HG02870 (cell line): ENCODE measurements at regions not wholly inside any gene's neighbourhood (a gene's known extent, or its start where the extent isn't known, plus 50 kb on each side); places are given as distances from the start of the nearest gene placed in this dataset.

Experiments
- ATAC-seq: cut with Tn5 transposase; IDR thresholded peaks from one replicate; pipeline ENCODE4 v1.9.1; 2021; ENCODE audit warnings: mild to moderate bottlenecking, moderate library complexity; ENCODE audit not compliant: unreplicated experiment

DNA sequence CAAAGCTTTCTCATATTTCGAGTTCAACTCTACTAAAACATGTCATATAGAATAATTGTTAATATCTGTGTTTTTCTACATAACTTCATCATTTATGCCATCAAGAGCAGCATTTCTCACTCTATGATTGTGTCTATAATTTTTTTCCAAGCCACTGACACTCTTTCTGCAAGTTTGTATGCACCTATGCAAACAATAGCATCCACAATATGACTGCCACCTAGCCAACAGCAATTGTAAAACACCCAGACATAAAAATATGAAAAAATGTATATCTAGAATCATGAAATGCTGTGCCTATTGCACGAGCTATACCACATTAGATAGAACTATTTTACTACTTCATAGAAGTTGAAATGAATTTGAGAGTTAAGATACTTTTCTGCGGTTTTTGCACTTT lies 286.5 kb upstream of the MARCKS start:
- ATAC-seq: no peak

DNA sequence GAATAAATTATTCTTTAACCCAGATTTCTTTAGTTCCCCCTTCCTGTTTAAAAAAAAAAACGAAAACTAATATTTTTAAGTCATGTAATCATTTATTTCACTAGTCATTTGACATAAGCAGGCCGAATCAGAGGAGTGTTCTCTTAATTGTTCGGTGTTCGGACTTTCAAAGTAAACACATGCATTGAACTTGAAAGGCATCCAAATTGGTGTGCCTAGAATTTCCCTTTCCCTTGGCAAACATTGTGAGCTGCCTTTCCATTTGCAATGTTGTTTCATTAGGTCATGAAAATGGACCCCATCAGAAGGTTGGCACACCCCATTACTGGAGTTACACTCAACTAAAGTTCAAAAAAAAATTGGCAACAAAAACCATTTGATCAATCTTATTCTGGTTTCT lies 283.0 kb upstream of the MARCKS start:
- no peak for ATAC-seq

DNA sequence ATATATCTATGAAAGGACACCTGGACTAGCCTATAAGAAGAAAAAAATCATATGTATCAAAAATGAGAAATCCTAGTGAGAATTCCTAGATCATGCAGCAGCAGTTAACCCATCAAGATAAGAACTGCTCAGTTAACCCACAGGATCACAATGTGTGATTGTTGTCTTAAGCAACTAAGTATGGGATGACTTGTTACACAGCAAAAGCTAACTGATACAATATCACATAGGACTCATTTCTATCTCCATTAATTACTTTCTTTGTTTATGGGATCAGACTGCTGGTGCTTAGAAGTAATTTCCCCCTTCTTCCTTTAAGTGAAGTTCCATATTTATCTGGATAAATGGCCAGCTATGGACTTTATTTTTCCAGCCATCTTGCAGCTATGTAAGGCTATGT lies 280.8 kb upstream of the MARCKS start:
- ATAC-seq: no peak

DNA sequence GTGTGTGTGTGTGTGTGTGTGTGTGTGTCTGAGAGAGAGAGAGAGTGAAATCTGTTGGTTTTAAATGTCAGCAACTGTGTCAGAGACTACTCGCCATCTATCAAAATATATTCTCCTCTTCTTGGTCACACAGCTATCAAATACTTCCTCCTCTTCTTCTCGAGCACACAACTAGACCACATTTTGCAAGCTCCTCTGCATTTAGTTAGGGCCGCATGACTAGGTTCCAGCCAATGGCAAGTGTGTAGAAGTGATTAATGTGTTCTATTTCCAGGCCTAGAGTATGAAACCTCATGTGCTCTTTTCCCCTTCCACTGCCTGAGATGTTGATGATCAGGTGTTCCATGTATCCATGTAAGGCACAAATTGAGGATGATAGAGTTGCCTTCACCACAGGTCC lies 278.5 kb upstream of the MARCKS start:
- ATAC-seq: no peak

DNA sequence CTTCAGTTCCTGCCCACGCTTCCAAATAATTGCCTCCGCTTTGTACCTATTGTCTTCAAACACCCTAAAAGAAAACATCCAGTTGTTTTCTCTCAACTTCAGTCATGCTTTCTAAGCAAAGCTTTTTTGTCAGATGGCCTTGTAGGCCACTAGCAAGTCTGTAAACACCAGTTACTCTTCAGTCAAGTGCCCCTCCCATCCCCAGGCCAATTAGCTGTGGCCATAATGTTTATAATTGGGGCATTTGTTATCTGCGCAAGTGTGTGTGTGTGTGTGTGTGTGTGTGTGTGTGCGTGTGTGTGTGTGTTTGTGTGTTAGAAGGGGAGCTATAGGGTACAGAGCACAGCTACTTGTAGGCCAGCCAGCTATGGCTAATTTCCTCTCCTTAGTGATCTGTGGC lies 272.4 kb upstream of the MARCKS start:
- no peak for ATAC-seq

DNA sequence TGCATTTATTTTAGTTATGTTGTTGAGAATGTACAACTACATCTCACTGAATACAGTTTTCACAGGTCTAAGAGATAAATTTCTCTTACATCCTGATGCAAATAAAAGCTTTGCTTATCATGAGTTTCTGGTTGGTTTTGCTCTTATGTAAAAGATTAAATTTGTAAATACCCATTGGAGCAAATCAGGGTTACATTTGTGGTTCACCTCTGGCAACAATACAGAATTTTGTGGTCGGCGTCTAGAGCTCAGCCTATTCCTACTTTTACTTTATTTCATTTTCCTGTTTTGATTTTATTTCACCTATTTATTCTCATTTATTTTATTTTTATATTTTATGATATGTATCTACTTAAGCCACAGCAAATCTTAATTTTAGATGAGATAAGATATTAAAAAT lies 271.9 kb upstream of the MARCKS start:
- ATAC-seq: no peak

DNA sequence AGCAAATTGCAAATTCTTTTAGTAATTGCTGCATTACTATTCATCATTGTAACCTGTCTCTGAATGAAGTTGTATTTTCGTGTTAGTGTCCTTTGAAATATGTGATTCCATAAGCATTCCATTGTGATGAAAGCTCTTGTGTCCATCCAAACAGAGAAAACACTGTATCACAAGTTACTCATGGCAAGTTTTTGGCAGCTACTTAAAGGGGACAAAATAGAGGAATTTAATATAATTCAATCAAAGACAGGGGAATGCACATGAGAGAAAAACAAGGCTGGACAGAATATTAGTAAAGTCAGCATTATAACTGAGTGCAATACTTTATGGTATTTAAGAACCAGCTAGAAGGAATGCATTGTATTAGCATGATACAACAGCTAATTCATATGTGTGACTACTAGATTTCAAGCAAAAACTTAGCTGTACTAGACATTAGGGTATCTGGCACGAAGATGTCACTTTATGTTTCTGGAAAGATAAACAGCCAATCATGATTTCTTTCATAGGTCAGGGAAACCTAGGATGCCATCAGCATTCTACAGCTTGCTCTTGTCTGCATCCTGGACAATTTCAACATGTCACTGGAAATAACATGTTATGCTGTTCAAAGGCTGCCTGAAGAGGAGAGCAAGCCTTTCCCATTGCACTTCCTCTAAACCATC lies 270.6 kb upstream of the MARCKS start:
- no peak for ATAC-seq

DNA sequence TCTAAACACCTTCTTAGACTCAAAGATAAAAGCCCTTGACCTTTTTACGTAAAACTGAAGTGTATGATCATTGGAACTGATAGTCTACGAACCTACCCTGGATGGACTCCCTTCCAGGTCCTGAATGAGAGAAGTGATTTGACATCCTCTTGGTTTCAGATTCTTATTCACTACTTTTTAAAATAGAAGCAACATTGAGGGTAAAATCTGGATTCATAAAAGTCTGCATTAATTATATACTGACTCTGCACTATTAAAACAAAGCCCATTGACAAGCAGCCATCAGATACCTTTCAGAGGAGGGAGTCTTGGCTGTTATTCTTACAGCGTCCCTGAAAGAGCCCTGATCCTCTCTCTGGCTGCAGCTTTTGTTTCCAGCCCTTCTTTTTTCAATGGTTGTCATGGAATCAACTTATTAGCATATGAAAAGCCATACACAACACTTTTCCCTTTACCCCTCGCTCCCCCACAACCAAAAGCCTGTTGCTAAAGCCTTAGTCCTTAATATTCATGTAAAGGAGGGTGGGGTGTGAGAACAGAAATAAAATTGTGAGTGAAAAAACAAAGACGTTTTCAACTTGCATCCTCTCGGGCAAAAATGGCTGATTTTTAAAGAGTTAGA lies 270.0 kb upstream of the MARCKS start:
- no peak for ATAC-seq

DNA sequence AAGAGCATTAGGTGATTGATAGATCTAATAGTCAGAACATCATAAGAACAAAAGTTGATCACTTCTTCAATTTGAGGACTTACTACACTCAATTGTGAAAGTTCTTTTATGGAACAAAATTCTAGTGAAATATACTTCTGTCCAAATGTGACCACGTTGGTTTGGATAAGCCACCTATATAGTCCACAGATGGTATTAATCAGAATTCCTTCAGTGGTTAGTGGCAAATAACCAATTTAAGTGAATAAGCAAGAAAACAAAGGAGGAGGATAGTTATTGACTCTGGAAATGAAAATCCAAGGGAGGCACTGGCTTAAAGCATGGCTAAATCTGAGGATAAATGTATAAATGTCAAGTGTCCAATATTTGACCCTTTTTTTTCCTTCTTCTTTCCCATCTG lies 268.5 kb upstream of the MARCKS start:
- no peak for ATAC-seq

DNA sequence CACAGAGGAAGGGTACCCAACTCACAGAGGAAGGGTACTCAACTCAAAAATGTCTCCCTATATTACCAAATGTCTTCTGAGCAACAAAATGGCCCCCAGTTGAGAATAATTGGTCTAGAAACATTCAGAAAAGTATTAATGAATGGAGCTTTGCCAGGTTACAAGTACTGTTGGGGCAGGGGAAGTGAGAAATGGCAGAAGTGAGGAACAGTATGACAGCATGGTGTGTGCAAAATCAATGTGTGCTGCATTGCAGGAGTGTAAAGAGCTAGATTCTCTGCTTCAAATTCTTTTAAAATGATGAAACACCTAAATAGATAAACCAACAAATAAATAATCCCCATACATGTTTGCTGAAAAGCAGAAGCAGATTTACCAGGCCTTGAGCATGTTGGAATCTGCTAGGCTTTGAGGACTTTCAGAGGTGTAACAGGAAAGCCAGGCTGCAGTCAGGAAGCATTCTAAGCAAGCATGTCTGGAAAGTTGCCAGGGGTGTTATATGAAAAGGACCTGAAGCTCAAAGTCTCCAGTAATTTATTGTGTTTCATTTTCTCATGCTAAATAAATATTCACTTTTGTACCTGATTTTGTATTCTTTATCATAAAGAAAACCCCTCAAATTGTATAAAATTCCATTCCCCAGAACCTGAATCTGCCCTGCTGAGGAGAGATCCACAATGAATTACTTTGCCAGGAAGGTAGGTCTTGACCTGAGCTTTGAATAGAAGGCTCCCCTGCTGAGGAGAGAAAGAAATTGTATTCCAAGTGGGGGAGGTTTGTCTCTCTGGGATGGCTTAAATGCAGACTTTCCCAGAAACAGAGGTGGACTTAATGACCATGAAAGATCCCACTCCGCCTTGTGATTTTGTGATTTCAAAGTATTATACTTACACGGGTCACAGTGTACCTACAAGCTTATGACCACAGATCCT lies 265.0 kb upstream of the MARCKS start:
- peak; percentile 48 for ATAC-seq

DNA sequence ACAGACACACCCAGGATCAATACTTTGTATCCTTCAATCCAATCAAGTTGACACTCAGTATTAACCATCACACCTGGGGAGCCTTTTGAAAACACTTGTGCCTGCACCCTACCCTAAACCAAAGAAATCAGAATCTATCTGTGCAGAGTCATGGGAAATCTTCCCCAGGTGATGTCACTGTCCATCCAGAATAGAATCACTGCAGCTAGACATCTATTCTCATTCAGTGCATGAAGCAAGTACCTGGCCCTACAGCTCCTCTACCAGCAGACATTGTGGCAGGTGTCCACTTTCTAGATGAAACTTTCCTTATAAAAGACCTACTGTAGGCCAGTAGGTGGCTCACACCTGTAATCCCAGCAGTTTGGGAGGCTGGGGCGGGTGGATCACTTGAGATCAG lies 262.4 kb upstream of the MARCKS start:
- no peak for ATAC-seq

DNA sequence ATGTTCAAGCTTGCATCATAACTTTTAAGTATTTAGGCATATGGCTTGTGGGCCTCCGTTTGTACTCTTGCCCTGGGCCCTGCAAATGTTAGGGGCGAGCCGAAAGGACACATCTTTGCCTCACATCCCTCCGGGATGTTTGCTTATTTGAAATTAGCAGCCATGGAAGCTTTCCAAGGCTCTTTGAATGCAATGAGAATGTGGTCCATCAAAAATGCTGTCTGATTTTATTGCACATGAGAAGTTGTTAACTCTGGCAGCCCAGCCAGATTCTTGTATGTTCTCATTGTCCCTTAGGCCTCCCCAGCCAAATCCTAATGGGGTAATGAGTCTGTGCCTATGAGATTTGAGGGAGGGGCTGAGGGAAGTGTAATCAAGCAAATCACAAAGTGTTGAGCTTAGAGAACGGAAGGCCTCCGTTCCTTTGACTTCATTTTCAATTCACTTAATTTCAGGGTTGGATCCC lies 261.2 kb upstream of the MARCKS start:
- ATAC-seq: no peak

DNA sequence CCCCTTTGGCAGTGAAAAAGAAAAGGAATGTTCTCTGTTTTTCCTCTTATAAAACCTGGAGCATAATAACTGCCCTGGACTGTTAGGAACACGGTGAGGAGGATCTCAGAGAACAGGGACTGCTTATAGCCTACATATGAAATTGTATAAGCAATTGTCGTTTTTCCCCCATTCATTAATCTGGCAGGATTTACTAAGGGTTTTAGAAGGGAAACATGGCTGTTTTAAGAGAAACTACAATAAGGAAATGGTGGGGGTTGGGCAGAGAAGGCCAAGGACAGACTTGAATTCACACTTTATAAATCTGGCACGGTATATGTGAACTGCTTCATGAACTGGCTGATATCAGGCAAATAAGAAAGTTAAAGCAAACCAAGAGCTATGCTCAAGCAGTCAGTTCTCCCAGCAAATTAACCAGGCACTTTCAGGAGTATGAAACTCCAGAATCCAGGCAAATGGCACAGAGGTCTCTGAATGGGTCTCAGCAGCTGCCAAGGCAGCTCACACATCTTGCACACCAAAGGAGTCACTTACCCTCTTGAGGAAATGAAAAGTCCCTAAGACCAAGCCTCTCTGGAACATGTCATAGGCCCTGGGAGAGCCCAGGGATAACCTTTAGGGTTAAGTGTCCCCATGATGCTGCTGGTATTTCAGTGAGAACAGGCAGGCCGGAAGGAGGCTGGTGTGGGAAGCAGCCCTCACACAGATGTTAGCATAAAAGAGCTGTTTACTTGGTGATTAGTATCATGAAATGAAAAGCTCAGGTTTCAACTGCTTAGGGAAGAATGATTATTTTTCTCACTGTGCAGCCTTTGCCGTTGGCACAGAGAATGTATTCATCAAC lies 260.5 kb upstream of the MARCKS start:
- peak; percentile 25 for ATAC-seq

DNA sequence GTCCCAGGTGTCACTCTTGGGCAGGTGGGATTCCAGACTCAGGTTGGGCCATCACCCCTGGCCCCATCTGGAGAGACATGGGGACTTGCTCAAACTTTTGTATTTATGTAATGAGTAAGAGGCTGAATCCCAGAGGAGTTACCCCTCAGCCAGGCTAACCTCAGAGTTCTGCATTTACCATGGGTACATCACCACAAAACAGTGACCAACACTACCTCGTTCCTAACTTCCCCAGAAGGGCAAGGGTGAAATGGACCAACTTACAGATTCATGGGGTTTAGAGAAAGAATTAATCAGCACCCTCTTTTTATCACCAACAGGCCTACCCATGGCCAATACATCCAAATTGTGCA lies 259.9 kb upstream of the MARCKS start:
- ATAC-seq: peak; percentile 36

DNA sequence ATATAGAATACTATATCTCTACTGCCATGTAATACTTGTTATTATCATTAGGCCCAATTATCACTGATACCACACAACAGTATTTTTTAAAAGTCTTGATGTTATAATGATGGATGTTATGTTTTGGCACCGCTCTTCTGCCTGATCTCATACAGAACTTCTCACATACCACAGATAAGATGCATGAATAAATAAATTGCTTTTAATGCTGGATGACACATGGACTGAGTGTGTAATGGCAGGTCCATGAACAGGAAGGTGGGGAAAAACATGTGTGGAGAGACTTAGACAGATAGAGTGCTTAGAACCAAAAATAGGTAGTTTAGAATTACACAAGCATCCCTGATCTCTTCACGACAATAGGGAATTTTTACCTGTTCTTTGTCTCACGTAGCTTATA lies 258.4 kb upstream of the MARCKS start:
- ATAC-seq: no peak

DNA sequence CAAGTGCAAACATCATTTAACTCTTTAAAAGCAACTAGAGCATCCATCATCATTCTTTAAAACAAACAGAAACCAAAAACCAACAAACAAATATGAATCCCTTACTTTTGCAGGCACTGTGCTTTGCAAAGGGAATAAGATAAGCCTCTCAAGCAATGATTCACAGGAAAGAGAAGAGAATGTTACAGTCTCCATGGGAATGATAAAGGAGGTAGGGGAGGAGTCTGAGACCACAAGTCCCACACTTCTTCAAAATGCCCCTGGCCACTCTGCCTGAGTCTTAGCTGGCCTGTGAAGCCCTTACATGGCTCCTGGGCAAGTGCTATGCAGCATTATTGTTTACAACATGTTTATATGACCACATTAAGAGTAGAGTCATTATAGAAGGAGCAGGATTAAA lies 257.7 kb upstream of the MARCKS start:
- ATAC-seq: no peak

DNA sequence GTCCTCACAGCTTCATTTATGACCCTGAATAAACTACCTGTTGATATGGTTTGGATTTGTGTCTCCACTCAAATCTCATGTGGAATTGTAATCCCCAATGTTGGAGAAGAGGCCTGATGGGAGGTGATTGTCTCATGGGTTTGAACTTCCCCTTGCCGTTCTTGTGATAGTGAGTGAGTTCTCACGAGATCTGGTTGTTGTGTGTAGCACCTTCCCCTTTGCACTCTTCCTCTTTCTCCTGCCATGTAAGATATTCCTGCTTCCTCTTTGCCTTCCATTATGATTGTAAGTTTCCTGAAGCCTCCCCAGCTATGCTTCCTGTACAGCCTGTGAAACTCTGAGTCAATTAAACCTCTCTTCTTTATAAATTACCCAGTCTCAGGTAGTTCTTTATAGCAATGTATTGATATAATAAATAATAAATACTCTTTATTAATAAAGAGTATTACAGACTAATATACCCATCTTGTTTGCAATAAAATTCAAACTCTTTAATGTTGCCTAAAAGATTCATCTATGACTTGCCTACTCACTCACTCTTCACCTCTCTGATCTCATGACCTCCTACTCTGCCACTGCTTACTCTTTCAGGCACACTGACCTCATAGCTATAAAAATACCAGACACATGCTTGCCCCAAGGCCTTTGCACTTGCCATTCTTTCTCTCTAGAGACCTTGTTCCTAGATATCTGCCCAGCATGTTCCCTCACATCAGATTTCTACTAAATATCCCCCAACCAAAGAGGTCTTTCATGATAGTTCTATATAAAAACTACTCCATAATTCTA lies 256.4 kb upstream of the MARCKS start:
- no peak for ATAC-seq

DNA sequence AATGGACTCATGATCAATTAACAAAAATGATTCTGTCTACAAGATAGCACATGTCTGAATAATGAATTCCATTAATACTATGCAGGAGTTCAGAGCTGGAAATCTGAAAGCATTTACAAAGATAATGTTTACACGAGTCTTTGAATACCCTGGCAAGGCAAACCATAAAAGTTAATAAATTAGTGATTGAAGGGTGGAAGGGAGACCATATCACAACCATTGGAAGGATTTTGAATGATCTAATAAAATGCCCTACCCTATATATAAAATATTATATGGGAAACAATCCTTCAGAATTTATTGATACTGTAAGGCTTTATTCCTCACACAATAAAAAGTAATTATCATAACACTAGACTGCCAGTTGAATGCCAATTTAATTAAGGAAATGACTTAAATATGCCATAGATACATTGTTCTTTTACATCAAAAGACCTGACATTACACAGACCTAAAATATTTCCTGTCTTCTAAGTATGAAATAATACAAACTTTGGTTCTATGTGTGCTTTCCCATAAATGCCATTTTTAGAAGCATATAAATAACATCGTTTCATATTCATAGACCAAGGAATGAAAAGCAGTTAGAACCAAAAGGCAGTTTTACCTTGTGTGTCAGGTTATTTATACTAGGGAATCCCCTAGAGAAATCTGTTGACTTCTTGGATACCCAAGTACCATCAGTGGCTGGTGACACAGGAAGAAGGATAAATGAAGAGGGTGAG lies 249.2 kb upstream of the MARCKS start:
- ATAC-seq: no peak

DNA sequence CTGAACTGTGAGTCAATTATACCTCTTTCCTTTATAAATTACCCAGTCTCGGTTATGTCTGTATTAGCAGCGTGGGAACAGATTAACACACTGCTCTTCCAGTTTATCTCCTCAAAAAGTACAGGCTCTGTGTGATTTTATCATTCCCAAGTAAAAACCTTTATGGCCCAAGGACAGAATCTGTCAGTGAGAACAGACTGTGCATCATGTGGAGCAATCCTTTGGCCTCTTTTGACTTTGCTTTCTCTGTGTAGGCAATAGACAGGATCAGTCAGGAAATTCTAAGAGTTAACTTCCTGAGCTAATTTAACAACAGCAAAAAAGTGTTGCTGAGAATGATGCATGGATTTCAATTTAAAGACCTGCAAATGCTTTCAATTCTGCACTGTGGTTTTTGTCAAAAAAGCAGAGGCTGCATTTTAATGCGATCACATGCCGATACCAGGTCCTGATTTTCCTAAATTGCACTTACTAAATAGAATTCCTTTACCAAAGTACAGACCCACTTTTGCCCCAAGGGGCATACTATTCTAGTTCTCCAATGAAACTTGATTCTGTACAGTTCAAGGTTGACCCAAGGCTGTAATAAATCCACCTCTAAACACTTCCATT lies 246.7 kb upstream of the MARCKS start:
- ATAC-seq: no peak
